HepG2 (cell line): ENCODE measurements at regions not wholly inside any gene's neighbourhood (a gene's known extent, or its start where the extent isn't known, plus 50 kb on each side); places are given as distances from the start of the nearest gene placed in this dataset.

Experiments used
- ATAC-seq: fragments of 200-7000 bp; cut with Tn5 transposase; 3 replicates; pipeline ENCODE4 v1.9.1; 2020; ENCODE audit warnings: mild to moderate bottlenecking, moderate library complexity
- BruUV-seq: library from RNA; stranded (reverse); fragments of 400-500 nt; replicated peaks from 2 replicates; lab custom pipeline; 2021; lab: Mats Ljungman, UMichigan
- CTCF ChIA-PET: fragments of 300-600 bp; formaldehyde crosslinking; extraction: SDS; loops from one replicate; lab custom pipeline; 2021; ENCODE audit warnings: low total read pairs, inconsistent platforms, low intra/inter-chr PET ratio; lab: Yijun Ruan, JAX
- POLR2A ChIA-PET: fragments of 350-600 bp; sonication (Branson Sonifier 250); formaldehyde crosslinking; loops from one replicate; lab custom pipeline; 2020; ENCODE audit warnings: antibody characterized with exemption, inconsistent platforms; lab: Yijun Ruan, JAX
- DNase-seq: peaks from one replicate; pipeline ENCODE4 v3.0.0-alpha.2; 2015; ENCODE audit warnings: low spot score
- FAIRE-seq: peaks from 3 replicates; lab custom pipeline; 2011; peaks lifted over from hg19 to GRCh38; lab: Jason Lieb, UNC
- H2AFZ ChIP-seq: one replicate; pipeline ENCODE4 v1.6.1; 2011; ENCODE audit warnings: low read length, inconsistent platforms
- H3K27ac ChIP-seq: fragments of 300-600 bp; 3 replicates; pipeline ENCODE4 v1.8.0; 2011; ENCODE audit warnings: mixed run types, mild to moderate bottlenecking, mixed read lengths, low read length, inconsistent platforms; ENCODE audit not compliant: insufficient read depth; ENCODE audit errors: extremely low read length
- H3K27me3 ChIP-seq, 2 experiments: fragments of 200-600 bp in 1 of 2; 2 replicates in 1 of 2; 3 replicates in 1 of 2; pipeline versions ENCODE4 v1.6.0 to v1.8.0; 2011; ENCODE audit warnings: low read length in 2 of 2, mild to moderate bottlenecking in 2 of 2, moderate library complexity in 2 of 2, inconsistent platforms in 1 of 2; ENCODE audit not compliant: insufficient read depth in 2 of 2, control insufficient read depth in 1 of 2
- H3K36me3 ChIP-seq, 2 experiments: fragments of 200-600 bp in 1 of 2; replicated peaks in 1 of 2; 2 replicates in 1 of 2; 3 replicates in 1 of 2; pipeline versions ENCODE4 v1.5.1 to v1.8.0; 2011; ENCODE audit warnings: low read length in 2 of 2, inconsistent platforms in 1 of 2; ENCODE audit not compliant: insufficient read depth in 2 of 2, control insufficient read depth in 1 of 2
- H3K4me1 ChIP-seq: 2 replicates; pipeline ENCODE4 v1.5.1; 2012; ENCODE audit warnings: low read length, inconsistent platforms; ENCODE audit not compliant: insufficient read depth
- H3K4me2 ChIP-seq: 2 replicates; pipeline ENCODE4 v1.6.0; 2011; ENCODE audit warnings: low read depth, low read length, inconsistent platforms
- H3K4me3 ChIP-seq, 3 experiments: fragments of 200-600 bp in 1 of 3; sonication (generic), shearing (Covaris generic) in 1 of 3; replicated peaks in 1 of 3; 2 replicates each; pipeline ENCODE4 v1.5.1; 2011 to 2016; ENCODE audit warnings: low read length in 3 of 3, inconsistent platforms in 2 of 3, low read depth in 2 of 3, mild to moderate bottlenecking in 2 of 3, control low read depth in 1 of 3, mixed read lengths in 1 of 3; ENCODE audit not compliant: insufficient read depth in 1 of 3
- H3K79me2 ChIP-seq: one replicate; pipeline ENCODE4 v1.6.1; 2011; ENCODE audit warnings: low read length, inconsistent platforms; ENCODE audit not compliant: insufficient read depth
- H3K9ac ChIP-seq: 2 replicates; pipeline ENCODE4 v1.6.0; 2011; ENCODE audit warnings: mild to moderate bottlenecking, low read depth, low read length, inconsistent platforms; ENCODE audit not compliant: insufficient read depth
- H3K9me3 ChIP-seq: 2 replicates; pipeline ENCODE4 v1.5.1; 2012; ENCODE audit warnings: mild to moderate bottlenecking, low read length
- H4K20me1 ChIP-seq: 2 replicates; pipeline ENCODE4 v1.6.0; 2011; ENCODE audit warnings: inconsistent platforms, mild to moderate bottlenecking, low read length, moderate library complexity; ENCODE audit not compliant: insufficient read depth
- ARID5B ChIP-seq: IDR thresholded peaks from 2 replicates; pipeline ENCODE4 v1.4.0; 2020; ENCODE audit warnings: mild to moderate bottlenecking, missing genetic modification reagents
- E2F2 ChIP-seq: sonication (generic); formaldehyde crosslinking; IDR thresholded peaks from 2 replicates; pipeline ENCODE4 v1.4.0; 2020; ENCODE audit warnings: missing genetic modification reagents, borderline replicate concordance
- ETV5 ChIP-seq: IDR thresholded peaks from 2 replicates; pipeline ENCODE4 v1.6.1; 2018; ENCODE audit warnings: missing biosample characterization, missing genetic modification reagents, inconsistent platforms, borderline replicate concordance
- FOSL2 ChIP-seq: sonication (generic); formaldehyde crosslinking; IDR thresholded peaks from 2 replicates; pipeline ENCODE4 v1.4.0; 2020; ENCODE audit warnings: missing genetic modification reagents
- GMEB2 ChIP-seq: IDR thresholded peaks from 2 replicates; pipeline ENCODE4 v1.6.1; 2016; ENCODE audit warnings: missing biosample characterization, missing genetic modification reagents, low read depth
- MAFF ChIP-seq: IDR thresholded peaks from 2 replicates; pipeline ENCODE4 v1.6.1; 2011; ENCODE audit warnings: low read depth, low read length, improper control_type of control experiment
- MAFK ChIP-seq, 2 experiments: IDR thresholded peaks in 1 of 2; conservative IDR thresholded peaks in 1 of 2; 2 replicates each; pipeline ENCODE4 v1.6.1; 2011; ENCODE audit warnings: improper control_type of control experiment in 2 of 2, low read length in 2 of 2
- REXO4 ChIP-seq: sonication (generic); formaldehyde crosslinking; IDR thresholded peaks from 2 replicates; pipeline ENCODE4 v1.8.0; 2022; ENCODE audit warnings: missing genetic modification reagents, mild to moderate bottlenecking, borderline replicate concordance
- TEAD3 ChIP-seq: optimal IDR thresholded peaks from 2 replicates; pipeline ENCODE3; 2016; ENCODE audit warnings: borderline replicate concordance
- TFAP4 ChIP-seq: sonication (generic); IDR thresholded peaks from 2 replicates; pipeline ENCODE4 v1.6.1; 2016; ENCODE audit warnings: low read depth, borderline replicate concordance
- ZNF205 ChIP-seq: IDR thresholded peaks from 2 replicates; pipeline ENCODE4 v1.6.1; 2018; ENCODE audit warnings: missing biosample characterization, missing genetic modification reagents
- ZNF280D ChIP-seq: sonication (generic); formaldehyde crosslinking; IDR thresholded peaks from 2 replicates; pipeline ENCODE4 v1.5.1; 2020; ENCODE audit warnings: mild to moderate bottlenecking, missing genetic modification reagents
- WGBS: methylation state at CpG from one replicate; pipeline ENCODE4 v1.1.6; 2017; ENCODE audit warnings: low lambda C conversion rate; 5-methylcytosine and 5-hydroxymethylcytosine counted together
- in situ Hi-C: cut with HindIII; loops from 2 replicates; pipeline ENCODE4 v1.10.0; 2017; ENCODE audit warnings: low pct_unique_long_range_greater_than_20kb; ENCODE audit not compliant: extremely low pct_ligation_motif_present
- intact Hi-C: fragments of 100-400 bp; cut with micrococcal nuclease; formaldehyde crosslinking; loops from one replicate; pipeline ENCODE4 v1.10.0; 2022; ENCODE audit not compliant: unreplicated experiment

- Histone ChIP-seq H3K4me3 (0 out of 6 replicates have a peak overlapping the region, but pooled peaks of 1 of the 3 experiments have one; percentile 8), H3K36me3 (no peaks in the 10 kb centered on the region), H3K79me2 (no peaks in the 10 kb centered on the region), H3K27ac (no peak overlapping the region), H3K4me2 (peak overlapping the region; percentile 61), H2AFZ (no peak overlapping the region), H3K4me1 (peaks cover 48% of the 10 kb centered on the region), H3K9me3 (no peaks in the 10 kb centered on the region), H3K27me3 (peaks cover 0 to 9% of the 10 kb centered on the region in 2 experiments; a peak in 4 of 5 replicates), H3K9ac (no peak overlapping the region), H4K20me1 (no peaks in the 10 kb centered on the region)
- ChIA-PET POLR2A (interaction anchor here (1.2 kb wide), 1 partner anchor 585 kb away, joined by 5 read pairs; the partner anchor contains the start of gene BCL2L11), CTCF (no interaction called here)
- 7% methylated on average over 6 of the region's 6 CpGs for WGBS
- DNase-seq: peak; percentile 69
- peak; percentile 13; the same call in 1 of the 3 replicates for ATAC-seq
- FAIRE-seq: no peak
- no TSS peak for BruUV-seq
- peak; percentile 41 for TF ChIP-seq TEAD3 (CRISPR knock-in tag)
- TF ChIP-seq MAFK (conservative IDR thresholded peaks at IDR 0.05 in 1 of 2, IDR thresholded peaks at IDR 0.05 in 1 of 2; ENCODE audit: low read length in 2 of 2): peak; percentile 44 to 81; a peak in 3 of 4 replicates
- no peak for TF ChIP-seq ZNF205 (CRISPR knock-in tag)
- TF ChIP-seq ZNF280D (CRISPR knock-in tag): no peak
- no peak for TF ChIP-seq REXO4
- peak; percentile 10; the same call in 1 of the 2 replicates for TF ChIP-seq ETV5 (CRISPR knock-in tag)
- TF ChIP-seq MAFF: peak; percentile 68
- TF ChIP-seq TFAP4: 0 out of 2 replicates have a peak, but pooled peaks have one; percentile 31
- TF ChIP-seq E2F2 (CRISPR knock-in tag): no peak
- no peak for TF ChIP-seq GMEB2 (CRISPR knock-in tag)
- peak; percentile 60 for TF ChIP-seq FOSL2 (CRISPR knock-in tag)
- TF ChIP-seq ARID5B (CRISPR knock-in tag): peak; percentile 39
- in situ Hi-C loops (no loop called here), intact Hi-C loops (no loop called here)
Measured at GRCh38 chr2:111705711-111706336, 178.2 kb downstream of the ANAPC1 start.
